Cardiac fibroblast (primary cell): ENCODE measurements at regions not wholly inside any gene's neighbourhood (a gene's known extent, or its start where the extent isn't known, plus 50 kb on each side); places are given as distances from the start of the nearest gene placed in this dataset.

Source experiments
- DNase-seq, 2 donors: peaks; one replicate each; pipeline versions ENCODE4 v3.0.0 to v3.0.0-alpha.2; 2010; ENCODE audit warnings: low read depth in 2 of 2
- H3K4me3 ChIP-seq, 2 donors: replicated peaks in 1 of 2; 1 replicate in 1 of 2; 2 replicates in 1 of 2; pipeline ENCODE4 v1.5.1; 2011; ENCODE audit warnings: low read depth in 2 of 2, low read length in 2 of 2, mild to moderate bottlenecking in 2 of 2, moderate library complexity in 1 of 2
- CTCF ChIP-seq: IDR thresholded peaks from one replicate; pipeline ENCODE4 v1.5.1; 2011; ENCODE audit warnings: low read depth, mild to moderate bottlenecking, low read length, inconsistent platforms

GRCh38 chr1:67951014-67951413 lies 99.4 kb downstream of the DIRAS3 start:
- no peak for TF ChIP-seq CTCF
- DNase-seq = no peak
- H3K4me3 ChIP-seq = no peak overlapping the region

DNA sequence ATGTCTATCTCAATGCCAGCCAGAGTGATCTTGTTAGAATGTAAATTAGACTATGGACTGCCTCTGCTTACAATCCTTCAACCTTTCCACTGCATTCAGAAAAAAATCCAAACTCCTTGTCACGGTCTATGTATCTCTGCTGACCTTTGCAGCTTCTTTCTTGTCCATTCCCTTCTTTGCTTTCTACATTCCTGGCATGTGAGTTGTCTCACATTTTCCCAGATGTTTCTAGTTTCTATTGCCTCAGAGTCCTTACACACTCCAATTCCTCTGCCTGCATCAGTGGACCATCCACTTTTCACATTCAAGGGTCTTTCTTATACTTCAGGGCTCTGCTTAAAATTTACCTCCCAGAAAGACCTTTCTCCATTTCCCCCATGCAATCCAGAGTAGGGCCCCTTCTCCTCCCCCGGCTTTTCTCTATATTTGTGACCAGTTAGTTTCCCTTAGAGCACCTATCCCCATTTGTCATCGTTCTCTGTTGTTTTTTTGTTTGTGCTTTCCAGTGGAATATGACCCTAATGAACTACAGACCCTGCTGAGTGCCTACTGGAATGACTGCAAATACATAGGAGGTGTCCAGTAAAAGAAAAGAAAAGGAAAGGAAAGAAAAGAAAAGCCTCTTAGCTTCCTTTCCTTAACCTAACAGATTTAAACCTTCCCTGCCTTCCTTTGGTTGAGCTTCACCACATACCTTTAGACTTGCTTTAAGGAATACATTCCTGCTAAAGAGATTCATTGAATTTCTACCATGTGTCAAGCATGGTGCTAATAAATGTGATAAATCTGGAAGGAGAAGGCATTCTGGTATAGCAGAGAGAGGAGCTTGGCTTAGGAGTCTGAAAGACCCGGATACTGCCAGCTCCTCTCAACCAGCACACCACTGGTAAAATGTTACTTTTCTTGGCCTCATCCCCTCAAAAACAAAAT lies 102.0 kb downstream of the DIRAS3 start:
- no peak for TF ChIP-seq CTCF

GRCh38 chr1:67947114-67947513 lies 103.3 kb downstream of the DIRAS3 start:
- TF ChIP-seq CTCF = no peak
- H3K4me3 ChIP-seq = no peak overlapping the region
- no peak for DNase-seq

More for the DNA sequence above, 102.0 kb downstream of the DIRAS3 start:
- peak; percentile 66 to 77 for DNase-seq
- no peak overlapping the region for H3K4me3 ChIP-seq

DNA sequence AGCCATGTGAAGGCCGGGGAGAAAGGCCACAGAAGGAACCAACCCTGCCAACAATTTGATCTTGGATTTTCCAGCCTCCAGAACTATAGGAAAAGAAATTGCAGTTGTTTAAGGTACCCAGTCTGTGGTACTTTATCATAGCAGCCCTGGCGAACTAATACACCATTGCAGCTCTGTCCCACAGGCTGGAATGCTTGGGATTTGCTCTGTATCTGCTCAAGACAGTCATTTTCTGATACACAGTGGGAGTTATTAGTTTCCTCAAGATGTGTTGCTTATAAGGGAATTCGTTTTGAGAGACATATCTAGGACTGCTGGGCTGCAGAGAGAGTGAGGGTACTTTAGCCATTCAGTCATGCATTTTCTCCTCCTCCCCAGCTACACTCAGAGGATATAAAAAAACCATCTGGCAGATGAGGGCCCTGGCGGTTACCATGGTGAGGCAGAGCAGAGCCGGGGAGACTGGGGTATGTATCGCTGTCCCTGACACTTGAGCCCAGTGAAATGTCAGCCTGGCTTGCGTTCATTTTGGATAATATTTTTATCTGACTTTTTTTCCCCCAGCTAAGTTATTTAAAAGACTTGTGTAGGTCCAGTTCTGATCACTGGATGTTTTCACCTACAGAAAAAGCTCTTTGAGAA lies 104.6 kb downstream of the DIRAS3 start:
- peak in 1 of 2 donors; percentile 43 for DNase-seq
- no peak overlapping the region for H3K4me3 ChIP-seq
- no peak for TF ChIP-seq CTCF

- DNase-seq = peak; percentile 28 to 55
- TF ChIP-seq CTCF = no peak
- no peak overlapping the region for H3K4me3 ChIP-seq
Observed at GRCh38 chr1:67942274-67942673, 108.2 kb downstream of the DIRAS3 start.

- peak in 1 of 2 donors; percentile 13 for DNase-seq
- TF ChIP-seq CTCF = no peak
- no peak overlapping the region for H3K4me3 ChIP-seq
Observed at GRCh38 chr1:67941746-67942145, 108.5 kb upstream of the GNG12 start.
